ENCODE measurements at regions not wholly inside any gene's neighbourhood (a gene's known extent, or its start where the extent isn't known, plus 50 kb on each side); places are given as distances from the start of the nearest gene placed in this dataset.
"Not testable (repeated sequence)": the region's sequence is repeated elsewhere in the genome, so short reads cannot be mapped to it uniquely, and the experiment has no call there.

- DNase-seq: no peak
These were observed 282.2 kb downstream of the ALG10 start for GRCh38 chr12:34304546-34304945.

DNA sequence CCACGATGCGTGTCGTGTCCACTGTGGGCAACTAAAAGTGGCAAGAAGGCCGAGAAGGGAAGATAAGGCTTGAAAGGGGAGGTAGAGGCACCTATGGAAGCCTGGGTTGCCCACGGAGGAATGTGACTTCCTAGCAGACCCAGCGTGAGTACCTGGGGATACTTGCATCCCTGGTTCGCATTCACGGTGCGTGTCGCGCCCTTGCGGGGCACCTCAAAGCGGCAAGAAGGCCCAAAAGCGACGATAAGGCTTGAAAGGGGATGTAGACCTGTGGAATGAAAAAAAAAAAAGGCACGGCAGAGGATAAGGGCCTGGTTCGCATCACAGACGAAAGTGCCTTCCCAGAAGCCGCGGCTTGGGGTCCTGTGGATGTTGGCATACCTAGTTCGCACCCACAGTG lies 282.9 kb downstream of the ALG10 start:
- DNase-seq: no peak

GRCh38 chr12:34306133-34306830 lies 284.0 kb downstream of the ALG10 start:
- no peak for DNase-seq

DNA sequence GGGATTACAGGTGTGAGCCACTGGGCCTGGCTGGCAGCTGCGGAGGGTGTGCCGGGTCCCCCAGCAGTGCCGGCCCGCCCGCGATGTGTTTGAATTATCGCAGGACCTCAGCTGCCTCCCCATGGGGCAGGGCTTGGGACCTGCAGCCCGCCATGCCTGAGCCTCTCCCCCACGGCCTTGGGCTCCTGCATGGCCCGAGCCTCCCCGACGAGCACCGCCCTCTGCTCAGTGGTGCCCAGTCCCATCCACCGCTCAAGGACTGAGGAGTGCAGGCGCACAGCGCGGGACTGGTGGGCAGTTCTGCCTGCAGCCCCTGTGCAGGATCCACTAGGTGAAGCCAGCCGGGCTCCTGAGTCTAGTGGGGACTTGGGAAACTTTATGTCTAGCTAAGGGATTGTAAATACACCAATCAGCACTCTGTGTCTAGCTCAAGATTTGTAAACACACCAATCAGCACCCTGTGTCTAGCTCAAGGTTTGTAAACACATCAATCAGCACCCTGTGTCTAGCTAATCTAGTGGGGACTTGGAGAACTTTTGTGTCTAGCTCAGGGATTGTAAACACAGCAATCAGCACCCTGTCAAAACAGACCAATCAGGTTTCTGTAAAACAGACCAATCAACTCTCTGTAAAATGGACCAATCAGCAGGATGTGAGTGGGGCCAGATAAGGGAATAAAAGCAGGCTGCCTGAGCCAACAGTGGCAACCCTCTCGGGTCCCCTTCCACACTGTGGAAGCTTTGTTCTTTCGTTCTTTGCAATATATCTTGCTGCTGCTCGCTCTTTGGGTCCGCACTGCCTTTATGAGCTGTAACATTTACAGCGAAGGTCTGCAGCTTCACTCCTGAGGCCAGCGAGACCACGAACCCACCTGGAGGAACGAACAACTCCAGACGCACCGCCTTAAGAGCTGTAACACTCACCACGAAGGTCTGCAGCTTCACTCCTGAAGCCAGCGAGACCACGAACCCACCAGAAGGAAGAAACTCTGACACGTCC lies 287.8 kb downstream of the ALG10 start:
- DNase-seq: not testable (repeated sequence)

DNA sequence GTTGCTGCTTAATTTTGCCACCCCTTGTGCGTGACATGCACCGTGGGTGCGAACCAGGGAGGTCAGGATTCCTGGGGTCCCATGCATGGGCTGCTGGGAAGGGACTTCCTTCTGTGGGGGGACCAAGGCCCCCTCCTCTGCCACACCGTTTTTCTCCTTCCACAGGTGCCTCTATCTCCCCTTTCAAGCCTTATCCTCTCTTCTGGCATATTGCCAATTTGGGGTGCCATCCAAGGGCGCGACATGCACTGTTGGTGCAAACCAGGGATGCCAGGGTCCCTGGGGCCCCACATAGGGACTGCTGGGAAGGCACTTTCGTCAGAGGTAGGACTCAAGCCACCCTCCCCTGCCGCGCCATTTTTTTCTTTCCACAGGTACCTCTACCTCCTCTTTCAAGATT lies 289.0 kb downstream of the ALG10 start:
- no peak for DNase-seq

DNA sequence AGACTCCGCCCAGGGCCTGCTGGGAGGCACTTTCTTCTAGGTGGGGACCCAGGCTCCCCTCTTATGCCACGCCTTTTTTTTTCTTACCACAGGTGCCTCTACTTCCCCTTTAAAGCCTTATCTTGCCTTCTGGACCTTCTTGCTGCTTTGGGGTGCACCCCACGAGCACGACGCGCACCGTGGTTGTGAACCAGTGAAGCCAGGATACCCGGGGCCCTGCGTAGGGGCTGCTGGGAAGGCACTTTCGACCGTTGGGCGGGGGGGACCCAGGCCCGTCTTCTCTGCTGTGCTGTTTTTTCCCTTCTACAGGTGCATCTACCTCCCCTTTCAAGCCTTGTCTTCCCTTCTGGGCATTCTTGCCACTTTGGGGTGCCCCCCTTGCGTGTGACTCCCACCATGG lies 305.4 kb downstream of the ALG10 start:
- DNase-seq: no peak

DNA sequence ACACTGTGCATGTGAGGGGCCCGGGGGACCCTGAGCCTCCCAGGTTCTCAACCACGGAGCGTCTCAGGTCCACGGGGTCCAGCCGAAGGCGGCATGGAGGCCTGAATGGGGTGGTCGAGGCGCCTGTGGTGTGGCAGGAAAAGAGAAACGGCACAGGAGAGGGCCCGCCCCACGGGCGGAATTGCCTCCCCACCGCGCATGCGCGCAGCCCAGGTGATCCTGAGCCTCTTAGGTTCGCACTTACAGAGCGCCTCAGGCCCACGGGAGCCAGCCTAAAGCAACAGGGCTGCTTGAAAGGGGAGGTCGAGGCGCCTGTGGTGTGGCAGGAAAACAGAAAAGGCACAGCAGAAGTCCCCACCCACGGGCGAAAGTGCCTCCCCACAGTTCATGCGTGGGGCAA lies 311.0 kb downstream of the ALG10 start:
- no peak for DNase-seq

DNA sequence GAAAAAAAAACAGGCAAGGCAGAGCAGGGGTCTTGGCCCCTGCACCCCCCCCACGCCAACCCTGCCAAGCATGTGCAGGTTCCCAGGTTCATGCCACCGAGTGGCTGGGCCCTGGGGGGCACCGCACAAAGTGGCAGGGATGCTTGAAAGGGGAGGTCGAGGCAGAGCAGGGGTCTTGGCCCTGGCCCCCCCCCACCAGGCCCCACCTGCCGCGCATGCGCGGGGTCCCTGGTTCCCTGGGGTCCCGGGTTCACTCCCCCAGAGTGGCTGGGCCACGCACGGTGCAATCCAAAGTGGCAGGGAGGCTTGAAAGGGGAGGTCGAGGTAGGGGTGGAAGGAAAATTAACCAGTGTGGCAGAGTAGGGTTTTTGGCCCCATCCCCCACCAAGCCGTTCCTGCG lies 312.2 kb downstream of the ALG10 start:
- DNase-seq: no peak

- DNase-seq: no peak
These were observed 312.9 kb downstream of the ALG10 start for GRCh38 chr12:34334953-34335743.

DNA sequence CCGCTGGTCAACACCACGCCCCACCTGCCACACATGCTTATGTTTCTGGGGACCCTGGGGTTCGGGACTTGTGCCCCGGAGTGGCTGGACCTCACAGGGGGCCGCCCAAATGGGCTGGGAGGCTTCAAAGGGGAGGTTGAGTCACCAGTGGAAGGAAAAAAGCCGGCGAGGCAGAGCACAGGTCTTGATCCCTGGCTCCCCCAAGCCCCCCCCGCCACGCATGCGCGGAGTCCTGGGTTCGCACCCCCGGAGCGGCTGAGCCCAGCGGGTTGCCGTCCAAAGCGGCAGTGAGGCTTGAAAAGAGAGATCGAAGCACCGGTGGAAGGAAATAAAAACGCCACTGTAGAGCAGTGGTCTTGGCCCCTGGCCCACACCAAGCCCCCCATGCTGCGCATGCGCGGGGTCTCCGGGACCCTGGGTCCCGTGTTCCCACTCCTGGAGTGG lies 313.5 kb downstream of the ALG10 start:
- DNase-seq: no peak

GRCh38 chr12:34336619-34337465 lies 314.5 kb downstream of the ALG10 start:
- DNase-seq: no peak

- no peak for DNase-seq
These were observed 316.5 kb downstream of the ALG10 start for GRCh38 chr12:34338751-34339150.

GRCh38 chr12:34339922-34340321 lies 317.6 kb downstream of the ALG10 start:
- no peak for DNase-seq

- no peak for DNase-seq
These were observed 318.5 kb downstream of the ALG10 start for GRCh38 chr12:34340534-34341361.

GRCh38 chr12:34341362-34341733 lies 319.1 kb downstream of the ALG10 start:
- DNase-seq: no peak

DNA sequence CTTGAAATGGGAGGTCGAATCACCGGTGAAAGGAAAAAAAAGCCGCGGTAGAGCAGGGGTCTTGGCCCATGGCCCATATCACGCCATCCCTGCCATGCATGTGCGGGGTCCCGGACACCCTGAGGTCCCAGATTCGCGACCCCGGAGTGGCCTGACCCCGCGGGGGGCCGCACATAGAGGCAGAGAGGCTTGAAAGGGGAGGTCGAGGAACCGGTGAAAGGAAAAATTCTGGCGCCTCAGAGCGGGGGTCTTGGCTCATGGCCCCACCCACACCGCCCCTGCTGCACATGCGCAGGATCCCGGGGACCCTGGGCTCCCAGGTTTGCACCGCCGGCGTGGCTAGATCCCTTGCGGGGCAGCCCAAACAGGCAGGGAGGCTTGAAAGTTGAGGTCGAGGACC lies 319.8 kb downstream of the ALG10 start:
- no peak for DNase-seq

GRCh38 chr12:34343345-34343744 lies 321.0 kb downstream of the ALG10 start:
- DNase-seq: no peak

- DNase-seq: no peak
These were observed 321.5 kb downstream of the ALG10 start for GRCh38 chr12:34343766-34344165.

DNA sequence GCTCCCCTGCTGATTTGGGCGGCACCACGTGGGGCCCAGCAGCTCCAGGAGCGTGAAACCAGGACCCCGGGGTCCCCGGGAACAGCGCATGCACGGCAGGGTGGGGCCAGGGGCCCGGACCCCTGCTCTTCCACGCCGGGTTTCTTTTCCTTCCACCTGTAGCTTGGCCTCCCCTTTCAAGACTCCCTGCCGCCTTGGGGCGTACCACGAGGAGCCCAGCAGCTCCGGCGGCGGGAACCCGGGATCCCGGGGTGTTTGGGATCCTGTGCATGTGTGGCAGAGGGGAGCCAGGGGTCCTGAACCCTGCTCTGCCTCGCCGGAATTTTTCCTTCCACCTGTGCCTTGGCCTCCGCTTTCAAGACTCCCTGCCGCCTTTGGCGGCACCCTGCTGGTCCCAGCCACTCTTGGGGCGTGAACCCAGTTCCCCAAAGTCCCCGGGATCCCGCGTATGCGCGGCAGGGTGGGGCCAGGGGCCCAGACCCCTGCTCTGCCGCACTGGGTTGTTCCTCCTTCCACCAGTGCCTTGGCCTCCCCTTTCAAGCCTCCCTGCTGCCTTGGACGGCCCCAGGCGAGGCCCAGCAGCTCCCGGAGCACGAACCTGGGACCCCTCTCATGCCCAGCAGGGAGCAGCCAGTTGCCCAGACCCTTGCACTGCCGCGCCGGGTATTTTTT lies 322.7 kb downstream of the ALG10 start:
- no peak for DNase-seq

GRCh38 chr12:34345801-34346200 lies 323.5 kb downstream of the ALG10 start:
- no peak for DNase-seq
